HG03097 (cell line): ENCODE measurements at regions not wholly inside any gene's neighbourhood (a gene's known extent, or its start where the extent isn't known, plus 50 kb on each side); places are given as distances from the start of the nearest gene placed in this dataset.
A peak's percentile ranks its signal among the peaks of the same experiment; 100 is the strongest.
"Not testable (repeated sequence)": the region's sequence is repeated elsewhere in the genome, so short reads cannot be mapped to it uniquely, and the experiment has no call there.

ENCODE experiments used
- ATAC-seq: cut with Tn5 transposase; IDR thresholded peaks from one replicate; pipeline ENCODE4 v1.9.1; 2021; ENCODE audit not compliant: unreplicated experiment, low FRiP score

DNA sequence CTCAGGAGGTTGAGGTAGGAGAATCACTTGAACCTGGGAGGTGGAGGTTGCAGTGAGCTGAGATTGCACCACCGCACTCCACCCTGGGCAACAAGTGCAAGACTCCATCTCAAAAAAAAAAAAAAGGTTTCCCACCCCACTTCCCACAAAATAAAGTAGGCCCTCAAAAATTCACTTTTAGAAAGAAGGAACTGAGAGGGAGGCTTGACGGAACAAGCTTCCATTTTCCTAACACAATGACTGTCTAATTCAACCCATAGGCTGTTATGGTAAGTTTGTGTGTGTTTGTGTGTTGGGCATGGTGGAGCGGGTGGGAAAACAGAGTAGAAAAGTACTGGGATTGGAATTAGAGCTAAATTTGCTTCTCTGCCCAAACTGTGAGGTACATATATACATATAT, 98.4 kb upstream of the MAN1A1 start:
- no peak for ATAC-seq

DNA sequence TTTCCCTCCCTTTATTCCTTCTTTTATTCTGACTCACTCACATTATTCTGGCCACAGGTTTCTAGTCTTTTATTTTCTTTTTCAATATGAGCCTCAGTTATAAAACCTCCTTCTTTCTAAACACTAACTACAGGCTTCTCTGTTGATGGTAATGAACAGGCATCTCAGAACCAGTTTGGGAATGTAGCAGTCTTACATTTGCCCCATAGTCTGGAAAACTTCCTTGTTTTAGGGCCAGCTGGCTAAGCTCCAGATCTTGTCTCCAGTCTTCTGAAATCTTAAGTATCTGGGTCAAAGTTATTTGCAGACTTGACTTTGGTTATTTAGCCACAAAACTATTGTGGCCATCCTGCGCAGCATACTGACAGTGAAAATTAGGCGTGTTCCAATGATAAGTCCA, 97.0 kb upstream of the MAN1A1 start:
- no peak for ATAC-seq

- ATAC-seq: no peak
These were observed 96.6 kb upstream of the MAN1A1 start for GRCh38 chr6:119446115-119446554.

DNA sequence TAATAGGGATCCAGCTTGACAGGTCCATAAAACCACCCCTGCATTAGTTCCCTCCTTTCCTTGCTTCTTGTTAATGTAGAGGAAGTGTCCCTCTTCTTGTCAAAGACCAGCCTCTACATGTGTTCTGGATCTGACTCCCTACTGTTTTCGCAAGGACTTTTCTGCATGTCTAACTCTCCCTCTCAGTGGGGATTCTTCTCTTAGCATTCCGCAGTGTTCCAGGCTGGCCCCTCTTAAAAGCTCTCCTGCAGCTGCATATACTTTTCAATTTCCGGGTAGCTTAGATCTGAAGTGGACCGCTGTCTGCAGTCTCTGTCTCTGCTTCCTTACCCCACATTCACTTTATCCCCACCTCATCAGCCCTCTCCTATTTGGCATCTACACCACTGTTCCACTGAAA, 96.1 kb upstream of the MAN1A1 start:
- no peak for ATAC-seq

DNA sequence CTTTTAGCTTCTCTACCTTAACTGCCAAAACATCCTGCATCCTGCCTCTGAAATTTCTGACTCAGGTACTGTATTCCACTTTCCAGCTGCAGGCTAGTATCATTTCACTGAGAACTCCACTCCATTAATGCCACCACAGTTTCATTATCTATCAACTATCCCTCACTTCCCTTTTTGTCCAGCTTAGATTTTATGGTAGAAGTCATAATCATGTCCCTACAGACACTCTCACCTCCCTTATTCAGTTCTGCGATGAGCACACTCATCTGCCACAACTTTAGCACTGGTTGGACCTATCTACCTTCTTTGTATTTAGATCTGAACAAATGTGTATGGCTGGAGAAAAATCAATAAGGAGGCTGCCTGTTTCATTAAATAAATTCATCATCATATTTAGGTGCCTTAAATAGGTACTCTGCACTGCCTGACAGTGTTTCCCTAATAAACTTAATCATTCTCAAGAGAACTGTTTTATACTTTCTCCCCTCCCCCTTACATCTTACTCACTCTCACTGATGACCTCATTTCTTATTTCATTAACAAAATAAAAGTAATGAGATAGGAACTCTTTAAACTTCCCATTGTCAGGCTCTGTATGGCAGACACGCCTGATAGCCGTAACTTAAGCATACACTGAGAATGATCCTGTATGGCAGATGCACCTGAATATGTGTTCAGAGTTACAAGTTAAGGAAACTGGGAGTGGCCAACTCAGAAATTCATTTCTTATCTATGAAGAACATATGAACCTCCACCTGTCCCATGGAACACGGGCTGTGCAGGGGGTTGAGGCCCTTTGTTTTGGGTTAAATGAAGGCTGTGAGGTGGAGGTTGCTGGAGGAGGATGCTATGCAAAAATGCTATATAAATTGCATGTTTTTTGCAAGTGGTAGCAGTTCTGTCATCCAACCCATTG, 95.3 kb upstream of the MAN1A1 start:
- peak; percentile 62 for ATAC-seq

- peak; percentile 13 for ATAC-seq
These were observed 94.6 kb upstream of the MAN1A1 start for GRCh38 chr6:119443993-119444641.

DNA sequence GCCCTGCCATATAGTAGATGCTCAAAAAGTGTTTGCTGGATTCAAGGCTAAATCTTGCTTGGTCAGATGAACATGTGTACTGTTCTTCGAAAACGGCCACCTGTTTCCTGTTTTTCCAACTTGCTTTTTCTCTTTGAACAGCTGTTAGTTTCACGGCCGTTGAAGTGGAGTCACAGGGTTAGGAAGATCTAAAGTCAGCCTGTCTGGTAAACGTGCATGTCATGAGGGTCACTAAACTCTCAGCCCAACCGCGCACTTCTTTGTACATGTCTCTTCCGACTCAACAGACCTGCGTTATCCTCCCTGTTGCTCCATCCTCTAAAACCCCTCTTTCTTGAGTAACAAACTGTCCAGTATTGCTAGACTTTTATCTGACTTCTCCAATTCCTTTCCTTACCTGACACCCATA, 93.2 kb upstream of the MAN1A1 start:
- peak; percentile 47 for ATAC-seq

DNA sequence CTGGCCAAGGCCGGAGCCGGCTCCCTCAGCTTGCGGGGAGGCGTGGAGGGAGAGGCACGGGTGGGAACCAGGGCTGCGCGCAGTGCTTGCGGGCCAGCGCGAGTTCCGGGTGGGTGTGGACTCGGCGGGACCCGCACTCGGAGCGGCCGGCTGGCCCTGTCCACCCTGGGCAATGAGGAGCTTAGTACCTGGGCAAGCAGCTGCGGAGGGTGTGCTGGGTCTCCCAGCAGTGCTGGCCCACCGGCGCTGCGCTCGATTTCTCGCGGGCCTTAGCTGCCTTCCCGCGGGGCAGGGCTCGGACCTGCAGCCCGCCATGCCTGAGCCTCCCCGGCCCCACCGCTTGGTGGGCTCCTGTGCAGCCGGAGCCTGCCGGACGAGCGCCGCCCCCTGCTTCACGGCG, 91.4 kb upstream of the MAN1A1 start:
- ATAC-seq: no peak

DNA sequence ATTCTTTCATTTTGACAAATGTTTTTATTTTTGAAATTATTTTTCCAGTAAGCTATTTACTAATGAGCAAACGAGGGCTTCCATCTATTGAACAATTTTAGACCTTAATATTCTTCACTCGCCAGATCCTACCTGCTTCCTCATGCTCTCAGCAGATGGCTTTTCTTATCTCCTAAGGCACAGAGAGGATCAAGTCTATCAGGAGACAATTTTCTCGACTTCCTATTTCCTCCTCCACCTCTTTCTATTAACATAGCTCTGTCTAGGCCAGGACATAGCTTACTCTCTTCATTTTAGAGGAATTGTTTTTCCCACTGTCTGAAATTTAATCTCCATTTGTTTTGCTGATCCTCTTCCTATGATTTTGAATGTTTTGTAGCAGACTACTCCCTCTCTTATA, 87.0 kb upstream of the MAN1A1 start:
- ATAC-seq: no peak

- no peak for ATAC-seq
These were observed 82.2 kb upstream of the MAN1A1 start for GRCh38 chr6:119431799-119432198.

- no peak for ATAC-seq
These were observed 81.2 kb upstream of the MAN1A1 start for GRCh38 chr6:119430805-119431204.

- ATAC-seq: no peak
These were observed 79.1 kb upstream of the MAN1A1 start for GRCh38 chr6:119428633-119429032.

DNA sequence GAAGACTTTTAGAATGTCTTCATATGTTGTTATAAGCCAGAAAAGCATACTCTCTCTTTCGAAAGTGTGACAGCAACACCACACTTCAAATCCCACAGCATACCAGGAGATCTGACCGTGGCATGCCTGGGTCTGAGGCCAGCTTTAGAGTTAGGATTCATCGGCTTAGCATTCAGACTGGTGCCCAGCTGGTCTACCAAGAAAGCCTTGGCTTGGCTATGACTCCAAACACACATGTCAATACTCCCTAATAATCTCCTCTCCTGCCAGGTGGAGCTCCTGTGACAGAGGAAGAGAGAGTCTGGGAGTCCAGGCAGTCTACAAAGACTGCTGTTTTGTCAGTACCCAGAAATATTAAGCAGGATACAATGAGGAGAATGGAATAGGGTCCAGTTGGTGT, 77.1 kb upstream of the MAN1A1 start:
- no peak for ATAC-seq

- no peak for ATAC-seq
These were observed 74.4 kb upstream of the MAN1A1 start for GRCh38 chr6:119423996-119424395.

GRCh38 chr6:119418084-119418483, 68.5 kb upstream of the MAN1A1 start:
- not testable (repeated sequence) for ATAC-seq

GRCh38 chr6:119407156-119407555, 57.6 kb upstream of the MAN1A1 start:
- ATAC-seq: no peak

GRCh38 chr6:119405114-119405513, 55.6 kb upstream of the MAN1A1 start:
- ATAC-seq: not testable (repeated sequence)
